Common myeloid progenitor, CD34-positive (primary cell): ENCODE measurements at regions not wholly inside any gene's neighbourhood (a gene's known extent, or its start where the extent isn't known, plus 50 kb on each side); places are given as distances from the start of the nearest gene placed in this dataset.
"Not testable (repeated sequence)": the region's sequence is repeated elsewhere in the genome, so short reads cannot be mapped to it uniquely, and the experiment has no call there.

Experiments
- CTCF ChIA-PET: fragments of 350-600 bp; sonication (Branson Sonifier 250); formaldehyde crosslinking; loops from one replicate; lab custom pipeline; 2021; ENCODE audit warnings: antibody characterized with exemption; lab: Charles Lee
- POLR2A ChIA-PET: fragments of 350-600 bp; sonication (Branson Sonifier 250); formaldehyde crosslinking; loops from one replicate; lab custom pipeline; 2021; ENCODE audit warnings: antibody characterized with exemption; lab: Charles Lee
- DNase-seq, 3 donors: peaks; one replicate each; pipeline versions ENCODE4 v3.0.0 to v3.0.0-alpha.2; 2013
- H3K27ac ChIP-seq, 2 experiments: 1 replicate in 1 of 2; 2 replicates in 1 of 2; pipeline ENCODE4 v1.7.0; 2013; ENCODE audit warnings: inconsistent platforms in 2 of 2, low read length in 2 of 2, mild to moderate bottlenecking in 2 of 2, low read depth in 1 of 2, moderate library complexity in 1 of 2; ENCODE audit not compliant: severe bottlenecking in 2 of 2, insufficient read depth in 1 of 2, poor library complexity in 1 of 2
- H3K27me3 ChIP-seq, 5 experiments: replicated peaks in 2 of 5; 1 replicate in 3 of 5; 2 replicates in 2 of 5; pipeline versions ENCODE4 v1.6.1 to v1.7.0; 2013; ENCODE audit warnings: low read length in 4 of 5, mild to moderate bottlenecking in 2 of 5, moderate library complexity in 2 of 5, inconsistent platforms in 1 of 5; ENCODE audit not compliant: insufficient read depth in 5 of 5, control insufficient read depth in 4 of 5
- H3K36me3 ChIP-seq, 4 experiments: 1 replicate in 2 of 4; 2 replicates in 2 of 4; pipeline versions ENCODE4 v1.6.1 to v1.7.0; 2013; ENCODE audit warnings: low read length in 3 of 4, control low read depth in 1 of 4, mild to moderate bottlenecking in 1 of 4; ENCODE audit not compliant: control insufficient read depth in 4 of 4, insufficient read depth in 4 of 4
- H3K4me1 ChIP-seq, 4 experiments: 1 replicate in 3 of 4; 2 replicates in 1 of 4; pipeline versions ENCODE4 v1.6.1 to v1.7.1; 2013; ENCODE audit warnings: low read length in 3 of 4, mild to moderate bottlenecking in 3 of 4, control low read depth in 1 of 4, inconsistent platforms in 1 of 4, moderate library complexity in 1 of 4; ENCODE audit not compliant: control insufficient read depth in 4 of 4, insufficient read depth in 4 of 4; ENCODE audit errors: control extremely low read depth in 1 of 4
- H3K4me3 ChIP-seq, 7 experiments: 1 replicate in 4 of 7; 2 replicates in 3 of 7; pipeline versions ENCODE4 v1.5.1 to v1.7.0; 2013; ENCODE audit warnings: mild to moderate bottlenecking in 7 of 7, low read length in 6 of 7, moderate library complexity in 6 of 7, inconsistent platforms in 2 of 7, low read depth in 2 of 7, control low read depth in 1 of 7; ENCODE audit not compliant: insufficient read depth in 4 of 7, control insufficient read depth in 1 of 7; ENCODE audit errors: extremely low read depth in 1 of 7
- H3K9me3 ChIP-seq, 5 experiments: 1 replicate in 4 of 5; 2 replicates in 1 of 5; pipeline versions ENCODE4 v1.6.1 to v1.7.1; 2013; ENCODE audit warnings: low read length in 4 of 5, mild to moderate bottlenecking in 2 of 5, inconsistent platforms in 1 of 5, low read depth in 1 of 5, moderate library complexity in 1 of 5; ENCODE audit not compliant: control insufficient read depth in 4 of 5, insufficient read depth in 2 of 5; ENCODE audit errors: control extremely low read depth in 1 of 5
- WGBS: methylation state at CpG from one replicate; pipeline ENCODE4 v1.1.5; 2013; ENCODE audit not compliant: insufficient coverage; 5-methylcytosine and 5-hydroxymethylcytosine counted together

DNA sequence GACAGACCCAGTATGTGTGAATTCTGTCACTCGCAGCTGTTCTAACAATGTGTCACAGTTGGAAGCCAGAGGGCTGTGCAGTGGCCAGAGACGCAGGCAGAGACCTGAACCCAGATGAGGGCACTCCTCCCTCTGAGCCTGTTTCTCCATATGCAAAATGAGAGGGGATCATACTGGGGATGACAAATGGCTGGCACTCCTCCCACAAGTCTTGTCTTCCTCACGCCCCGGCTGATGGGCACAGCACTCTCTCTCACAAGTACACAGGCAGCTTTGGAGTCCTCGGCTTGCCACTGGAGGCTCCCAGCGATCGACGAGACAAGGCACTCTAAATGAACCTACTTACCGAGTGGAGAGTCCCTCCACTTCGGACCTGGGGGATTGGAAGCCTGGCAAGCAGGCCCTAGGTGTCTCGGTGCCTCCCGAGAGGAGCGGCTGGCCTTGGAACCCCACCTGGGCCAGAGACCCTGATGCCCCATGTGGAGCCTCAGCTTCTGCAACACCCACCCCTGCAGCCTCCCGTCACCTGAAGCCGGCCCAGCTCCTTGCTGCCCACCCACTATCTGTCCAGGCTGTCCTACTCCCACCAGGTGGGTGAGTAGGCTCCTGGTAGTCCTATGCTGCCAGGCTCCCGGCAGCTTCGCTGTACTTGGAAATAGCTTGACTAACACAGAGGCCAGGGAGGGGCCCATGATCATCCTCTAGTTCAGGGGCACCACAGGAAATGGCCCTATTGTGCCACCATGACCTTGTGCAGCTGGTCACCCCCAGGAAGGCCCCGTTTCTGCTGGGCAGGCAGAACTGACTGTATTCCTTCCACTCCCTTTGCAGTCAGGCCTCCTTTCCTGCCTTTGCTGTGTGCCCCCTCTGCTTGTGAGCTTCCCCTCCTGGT is 65.0 kb upstream of the IQSEC1 start:
- no peak for DNase-seq
- no peak overlapping the region for H3K27ac ChIP-seq
- ChIA-PET POLR2A (no interaction called here), CTCF (no interaction called here)
- H3K36me3 ChIP-seq: no peaks in the 10 kb centered on the region
- H3K9me3 ChIP-seq: no peaks in the 10 kb centered on the region
- WGBS: 86% methylated on average over 17 of the region's 18 CpGs
- no peak overlapping the region for H3K4me3 ChIP-seq
- peaks cover 0 to 5% (median 0%) of the 10 kb centered on the region in 5 experiments for H3K27me3 ChIP-seq
- peaks cover 0 to 6% (median 1%) of the 10 kb centered on the region in 4 experiments for H3K4me1 ChIP-seq

- DNase-seq, H3K4me3 ChIP-seq, H3K9me3 ChIP-seq, H3K27me3 ChIP-seq, CTCF ChIA-PET, POLR2A ChIA-PET, H3K27ac ChIP-seq, H3K36me3 ChIP-seq: not testable (repeated sequence)
- WGBS: 94% methylated on average over 5 of the region's 6 CpGs
- peaks cover 3 to 14% (median 9%) of the 10 kb centered on the region in 4 experiments for H3K4me1 ChIP-seq
These were observed 63.6 kb upstream of the IQSEC1 start for GRCh38 chr3:13136848-13137247.

- CTCF ChIA-PET: no interaction called here
- DNase-seq: peak in 1 of 3 donors; percentile 7
- Histone ChIP-seq H3K36me3 (no peaks in the 10 kb centered on the region), H3K4me3 (no peak overlapping the region), H3K27ac (no peak overlapping the region), H3K9me3 (no peaks in the 10 kb centered on the region), H3K27me3 (peaks cover 0 to 5% (median 0%) of the 10 kb centered on the region in 5 experiments), H3K4me1 (peaks cover 3 to 14% (median 9%) of the 10 kb centered on the region in 4 experiments)
- WGBS: 70% methylated on average over 10 of the region's 11 CpGs
- POLR2A ChIA-PET: no interaction called here
These were observed 63.2 kb upstream of the IQSEC1 start for GRCh38 chr3:13136426-13136825.

- peaks cover 0 to 5% (median 0%) of the 10 kb centered on the region in 5 experiments for H3K27me3 ChIP-seq
- CTCF ChIA-PET: interaction anchor here (1.1 kb wide), 1 partner anchor 44 kb away, joined by 3 read pairs; no protein-coding TSS in a partner anchor
- DNase-seq: no peak
- H3K27ac ChIP-seq: no peak overlapping the region
- 94% methylated on average over 17 of the region's 19 CpGs for WGBS
- POLR2A ChIA-PET: no interaction called here
- no peak overlapping the region for H3K4me3 ChIP-seq
- peaks cover 3 to 14% (median 9%) of the 10 kb centered on the region in 4 experiments for H3K4me1 ChIP-seq
- H3K9me3 ChIP-seq: no peaks in the 10 kb centered on the region
- H3K36me3 ChIP-seq: no peaks in the 10 kb centered on the region
These were observed 62.6 kb upstream of the IQSEC1 start for GRCh38 chr3:13135811-13136321.

- Histone ChIP-seq H3K36me3 (no peaks in the 10 kb centered on the region), H3K9me3 (no peaks in the 10 kb centered on the region), H3K27me3 (peaks cover 0 to 2% (median 0%) of the 10 kb centered on the region in 5 experiments), H3K4me1 (peaks cover 3 to 14% (median 9%) of the 10 kb centered on the region in 4 experiments), H3K4me3 (no peak overlapping the region), H3K27ac (no peak overlapping the region)
- no peak for DNase-seq
- ChIA-PET CTCF (interaction anchor here (1.1 kb wide), 1 partner anchor 43 kb away, joined by 3 read pairs; no protein-coding TSS in a partner anchor), POLR2A (no interaction called here)
- WGBS: 98% methylated on average over 8 of the region's 9 CpGs
These were observed 62.1 kb upstream of the IQSEC1 start for GRCh38 chr3:13135251-13135810.

GRCh38 chr3:13134879-13135206 is 61.6 kb upstream of the IQSEC1 start:
- H3K36me3 ChIP-seq: no peaks in the 10 kb centered on the region
- no peak overlapping the region for H3K4me3 ChIP-seq
- POLR2A ChIA-PET: no interaction called here
- no peaks in the 10 kb centered on the region for H3K9me3 ChIP-seq
- WGBS: 98% methylated on average over 8 of the region's 8 CpGs
- peaks cover 3 to 14% (median 9%) of the 10 kb centered on the region in 4 experiments for H3K4me1 ChIP-seq
- no peak overlapping the region for H3K27ac ChIP-seq
- no peak for DNase-seq
- CTCF ChIA-PET: interaction anchor here (1.1 kb wide), 1 partner anchor 43 kb away, joined by 3 read pairs; no protein-coding TSS in a partner anchor
- peaks cover 0 to 2% (median 0%) of the 10 kb centered on the region in 5 experiments for H3K27me3 ChIP-seq
